HEK293T (cell line): ENCODE measurements at regions not wholly inside any gene's neighbourhood (a gene's known extent, or its start where the extent isn't known, plus 50 kb on each side); places are given as distances from the start of the nearest gene placed in this dataset.
"Not testable (repeated sequence)": the region's sequence is repeated elsewhere in the genome, so short reads cannot be mapped to it uniquely, and the experiment has no call there.

Experiments used
- CTCF ChIA-PET: fragments of 350-600 bp; formaldehyde crosslinking; extraction: SDS; loops from one replicate; lab custom pipeline; 2021; ENCODE audit warnings: antibody characterized with exemption, inconsistent platforms; lab: Yijun Ruan, JAX
- POLR2A ChIA-PET: fragments of 350-600 bp; formaldehyde crosslinking; extraction: SDS; loops from one replicate; lab custom pipeline; 2020; ENCODE audit warnings: antibody characterized with exemption, inconsistent platforms; lab: Yijun Ruan, JAX
- DNase-seq: peaks from one replicate; pipeline ENCODE4 v3.0.0; 2012; ENCODE audit warnings: mixed read lengths; ENCODE audit errors: extremely low spot score
- ARNT ChIP-seq: fragments of 450-650 bp; IDR thresholded peaks from 2 replicates; pipeline ENCODE4 v1.6.1; 2017; ENCODE audit warnings: mild to moderate bottlenecking
- BHLHE40 ChIP-seq: fragments of 450-650 bp; IDR thresholded peaks from 2 replicates; pipeline ENCODE4 v1.6.1; 2016; ENCODE audit warnings: mild to moderate bottlenecking, moderate library complexity, borderline replicate concordance
- CTBP1 ChIP-seq: fragments of 450-650 bp; IDR thresholded peaks from 2 replicates; pipeline ENCODE4 v1.6.1; 2016; ENCODE audit warnings: borderline replicate concordance
- ELF4 ChIP-seq: fragments of 450-650 bp; IDR thresholded peaks from 2 replicates; pipeline ENCODE4 v1.6.1; 2017; ENCODE audit warnings: antibody characterized with exemption
- FOXA1 ChIP-seq: fragments of 450-650 bp; IDR thresholded peaks from 2 replicates; pipeline ENCODE4 v1.6.1; 2016; ENCODE audit warnings: mild to moderate bottlenecking
- FOXK2 ChIP-seq: fragments of 450-650 bp; IDR thresholded peaks from 2 replicates; pipeline ENCODE4 v1.6.1; 2016; ENCODE audit warnings: mild to moderate bottlenecking
- FOXM1 ChIP-seq: fragments of 450-650 bp; IDR thresholded peaks from 2 replicates; pipeline ENCODE4 v1.6.1; 2017; ENCODE audit warnings: mild to moderate bottlenecking, borderline replicate concordance
- HDGF ChIP-seq: fragments of 450-650 bp; IDR thresholded peaks from 2 replicates; pipeline ENCODE4 v1.6.1; 2017; ENCODE audit warnings: antibody characterized with exemption, borderline replicate concordance
- L3MBTL2 ChIP-seq: fragments of 450-650 bp; conservative IDR thresholded peaks from 2 replicates; pipeline ENCODE4 v1.6.1; 2016; ENCODE audit warnings: mild to moderate bottlenecking
- LEF1 ChIP-seq: fragments of 450-650 bp; IDR thresholded peaks from 2 replicates; pipeline ENCODE4 v1.6.1; 2017; ENCODE audit warnings: mild to moderate bottlenecking, borderline replicate concordance
- NFRKB ChIP-seq: fragments of 450-650 bp; IDR thresholded peaks from 2 replicates; pipeline ENCODE4 v1.6.1; 2016; ENCODE audit warnings: mild to moderate bottlenecking, moderate library complexity
- SP1 ChIP-seq: fragments of 450-650 bp; IDR thresholded peaks from 2 replicates; pipeline ENCODE4 v1.6.1; 2017
- SUZ12 ChIP-seq: fragments of 450-650 bp; IDR thresholded peaks from 2 replicates; pipeline ENCODE4 v1.6.1; 2016; ENCODE audit warnings: mild to moderate bottlenecking
- TARDBP ChIP-seq: fragments of 450-650 bp; IDR thresholded peaks from 2 replicates; pipeline ENCODE4 v1.6.1; 2016
- ZNF384 ChIP-seq: fragments of 450-650 bp; IDR thresholded peaks from 2 replicates; pipeline ENCODE4 v1.6.1; 2016
- TF ChIP-seq, protein P1 (sequence below): fragments of 450-650 bp; IDR thresholded peaks from 2 replicates; pipeline ENCODE4 v1.6.1; 2016

DNA sequence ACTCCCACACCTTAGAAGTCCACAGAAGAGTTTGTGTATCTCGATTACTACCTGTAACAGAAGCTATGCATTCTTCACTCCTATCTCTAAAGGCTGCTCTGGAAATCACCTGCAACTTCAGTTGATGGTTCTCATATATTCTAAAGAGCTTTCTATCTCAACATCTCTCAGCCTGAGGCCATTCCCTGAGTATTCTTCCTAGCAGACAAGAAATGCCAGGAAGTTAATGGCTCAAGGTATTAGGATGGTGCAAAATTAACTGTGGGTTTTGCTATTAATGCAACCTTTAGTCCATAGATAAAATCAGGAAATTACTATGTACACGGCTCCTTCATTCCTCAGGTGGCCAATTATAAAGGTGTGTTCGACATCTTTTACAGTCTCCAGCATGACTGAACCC lies 290.1 kb downstream of the ZNF716 start:
- CTCF ChIA-PET, DNase-seq, POLR2A ChIA-PET: not testable (repeated sequence)

DNA sequence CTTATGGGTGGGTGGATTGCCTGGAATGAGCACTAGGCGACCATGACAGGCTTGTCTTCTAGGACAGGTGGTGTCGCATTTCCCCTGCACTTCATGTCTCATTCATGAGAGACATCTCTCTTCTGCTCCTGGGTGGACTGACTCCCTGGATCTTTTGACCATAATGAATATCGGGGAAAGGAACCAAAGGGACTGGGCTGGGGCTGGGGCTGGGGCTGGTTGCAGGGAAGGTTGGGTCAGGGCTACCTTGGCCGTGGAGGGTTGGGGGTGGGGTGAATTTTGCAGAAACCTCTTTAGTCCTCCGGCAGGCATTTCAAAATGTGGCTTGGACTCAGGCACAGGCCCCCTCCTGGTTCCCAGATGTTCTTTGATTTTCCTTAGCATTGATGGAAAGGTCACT lies 319.2 kb downstream of the ZNF716 start:
- CTCF ChIA-PET, result no interaction called here
- POLR2A ChIA-PET, result no interaction called here
- no peak for DNase-seq
- TF ChIP-seq FOXM1 (no peak), HDGF (no peak)

DNA sequence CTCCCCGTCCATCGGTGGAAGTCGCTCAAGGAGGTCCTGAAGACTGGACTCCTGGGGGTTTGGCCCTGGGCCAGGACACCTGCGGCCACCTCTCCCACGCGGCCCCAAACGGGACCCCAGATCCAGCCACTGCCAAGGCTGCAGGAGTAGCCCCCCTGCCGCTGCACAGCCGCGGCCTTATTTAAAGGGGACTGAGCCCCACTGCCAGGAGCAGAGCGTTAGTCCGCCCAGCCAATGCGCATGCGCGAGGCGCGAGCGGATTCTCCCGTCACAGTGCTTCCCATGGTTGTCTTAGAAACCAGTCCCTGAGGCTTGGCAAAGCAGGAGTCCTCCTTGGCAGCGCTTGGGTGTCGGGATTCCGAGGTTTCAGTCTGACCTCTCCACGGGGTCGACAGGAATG lies 320.0 kb downstream of the ZNF716 start:
- ChIA-PET POLR2A (no interaction called here), CTCF (no interaction called here)
- TF ChIP-seq ZNF384, result no peak
- TF ChIP-seq ELF4, result no peak
- no peak for TF ChIP-seq FOXA1
- no peak for TF ChIP-seq FOXM1
- TF ChIP-seq, protein P1, sequence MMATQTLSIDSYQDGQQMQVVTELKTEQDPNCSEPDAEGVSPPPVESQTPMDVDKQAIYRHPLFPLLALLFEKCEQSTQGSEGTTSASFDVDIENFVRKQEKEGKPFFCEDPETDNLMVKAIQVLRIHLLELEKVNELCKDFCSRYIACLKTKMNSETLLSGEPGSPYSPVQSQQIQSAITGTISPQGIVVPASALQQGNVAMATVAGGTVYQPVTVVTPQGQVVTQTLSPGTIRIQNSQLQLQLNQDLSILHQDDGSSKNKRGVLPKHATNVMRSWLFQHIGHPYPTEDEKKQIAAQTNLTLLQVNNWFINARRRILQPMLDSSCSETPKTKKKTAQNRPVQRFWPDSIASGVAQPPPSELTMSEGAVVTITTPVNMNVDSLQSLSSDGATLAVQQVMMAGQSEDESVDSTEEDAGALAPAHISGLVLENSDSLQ, result no peak
- no peak for TF ChIP-seq SUZ12
- no peak for TF ChIP-seq L3MBTL2
- TF ChIP-seq BHLHE40, result no peak
- no peak for TF ChIP-seq LEF1
- no peak for TF ChIP-seq HDGF
- no peak for TF ChIP-seq TARDBP
- TF ChIP-seq SP1, result no peak
- TF ChIP-seq NFRKB, result no peak
- no peak for TF ChIP-seq ARNT
- TF ChIP-seq CTBP1, result no peak
- no peak for TF ChIP-seq FOXK2
- no peak for DNase-seq

DNA sequence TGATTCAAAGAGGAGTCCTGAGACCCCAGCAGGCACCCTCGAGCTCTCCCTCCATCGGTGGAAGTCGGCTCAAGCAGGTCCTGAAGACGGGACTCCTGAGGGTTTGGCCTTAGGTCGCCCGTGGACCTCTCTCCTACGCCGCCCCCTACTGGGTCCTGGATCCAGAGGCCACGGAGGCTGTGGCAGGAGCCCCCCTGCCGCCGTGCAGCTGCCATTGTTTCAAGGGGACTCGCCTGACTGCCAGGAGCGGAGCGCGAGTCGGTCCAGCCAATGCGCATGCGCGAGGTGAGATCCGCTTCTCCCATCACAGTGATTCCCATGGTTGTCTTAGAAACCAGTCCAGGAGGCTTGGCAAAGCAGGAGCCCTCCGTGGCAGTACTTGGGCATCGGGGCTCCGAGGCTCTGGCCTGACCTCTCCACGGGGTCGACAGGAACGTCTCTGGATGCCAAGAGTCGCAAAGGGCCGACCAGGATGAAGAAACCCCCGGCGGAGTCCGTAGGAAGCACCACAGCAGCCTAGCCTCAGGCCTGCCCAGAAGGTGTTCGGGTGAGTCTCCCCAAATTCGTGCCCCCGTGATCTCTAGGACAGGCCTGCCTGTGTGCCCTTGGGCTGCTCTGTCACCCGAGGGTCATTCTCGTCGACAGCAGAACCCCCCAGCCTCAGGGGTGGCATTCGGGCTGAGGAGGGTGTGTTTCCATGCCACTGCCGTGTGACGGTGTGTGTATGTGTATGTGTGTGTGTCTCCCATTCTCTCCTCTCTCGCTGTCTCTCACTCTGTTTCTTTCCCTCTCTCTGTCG lies 322.3 kb downstream of the ZNF716 start:
- POLR2A ChIA-PET, result no interaction called here
- CTCF ChIA-PET, result no interaction called here
- TF ChIP-seq ELF4 (no peak), BHLHE40 (no peak), NFRKB (no peak), HDGF (no peak), FOXA1 (no peak)
- TF ChIP-seq, protein P1, result no peak
- DNase-seq, result no peak

DNA sequence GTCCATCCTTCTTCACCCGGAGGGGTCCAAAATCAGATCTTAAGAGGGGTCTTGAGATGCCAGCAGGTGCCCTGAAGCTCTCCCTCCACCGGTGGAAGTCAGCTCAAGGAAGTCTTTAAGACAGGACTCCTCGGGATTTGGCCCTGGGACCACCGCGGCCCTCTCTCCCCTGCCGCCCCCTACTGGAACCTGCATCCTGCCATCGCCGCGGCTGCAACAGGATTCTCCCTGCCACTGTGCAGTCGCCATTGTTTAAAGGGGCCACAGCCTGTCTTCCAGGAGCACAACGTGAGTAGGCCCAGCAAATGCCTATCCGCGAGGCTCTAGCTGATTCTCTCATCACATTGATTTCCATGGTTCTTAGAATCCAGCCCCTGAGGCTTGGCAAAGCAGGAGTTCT lies 324.3 kb downstream of the ZNF716 start:
- TF ChIP-seq, protein P1, result no peak
- TF ChIP-seq FOXK2 (no peak), SP1 (no peak), FOXA1 (no peak), ZNF384 (no peak), LEF1 (no peak), TARDBP (no peak), L3MBTL2 (no peak), NFRKB (no peak), ARNT (no peak), FOXM1 (no peak), BHLHE40 (no peak), SUZ12 (no peak), CTBP1 (no peak), ELF4 (no peak), HDGF (no peak)

DNA sequence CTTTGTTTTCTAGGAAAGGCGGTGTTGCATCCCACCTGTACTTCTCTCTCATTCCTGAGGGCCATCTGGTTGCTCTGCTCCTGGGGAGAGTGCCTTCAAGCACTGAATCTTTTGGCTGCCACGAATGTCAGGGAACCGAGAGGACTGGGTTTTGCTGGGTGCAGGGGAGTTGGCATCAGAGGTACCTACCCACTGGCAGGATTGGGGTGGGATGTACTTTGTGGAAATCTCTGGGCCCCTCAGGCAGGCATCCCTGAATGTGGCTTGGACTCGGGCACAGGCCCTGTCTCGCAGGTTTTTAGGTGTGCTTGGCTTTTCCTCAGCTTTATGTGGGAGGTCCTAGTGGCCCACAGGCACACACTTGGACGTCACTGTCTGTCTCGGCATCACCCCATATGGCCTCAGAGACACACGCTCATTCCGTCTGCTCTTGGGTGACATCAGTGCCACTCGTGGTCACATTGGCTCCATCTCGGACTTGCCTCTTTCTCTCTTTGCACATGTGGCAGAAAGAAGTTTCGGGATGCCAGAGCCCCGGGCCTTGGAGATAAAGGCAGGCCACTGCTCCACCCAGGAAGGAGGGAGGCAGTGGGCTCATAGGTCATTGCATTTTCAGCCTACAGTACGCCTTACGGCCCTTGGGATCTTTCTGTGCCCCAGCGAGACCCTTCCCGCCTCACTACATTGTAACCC lies 325.6 kb downstream of the ZNF716 start:
- ChIA-PET POLR2A (no interaction called here), CTCF (no interaction called here)
- TF ChIP-seq L3MBTL2, result no peak
- no peak for TF ChIP-seq SUZ12
- no peak for TF ChIP-seq SP1
- TF ChIP-seq NFRKB, result no peak
- no peak for TF ChIP-seq LEF1
- TF ChIP-seq FOXA1, result no peak
- TF ChIP-seq ZNF384, result no peak
- no peak for TF ChIP-seq FOXK2
- no peak for TF ChIP-seq BHLHE40
- TF ChIP-seq ELF4, result no peak
- TF ChIP-seq ARNT, result no peak
- no peak for TF ChIP-seq FOXM1
- no peak for TF ChIP-seq HDGF
- TF ChIP-seq, protein P1, result no peak
- no peak for TF ChIP-seq TARDBP
- TF ChIP-seq CTBP1, result no peak
- DNase-seq, result no peak

More for the DNA sequence above, 324.3 kb downstream of the ZNF716 start:
- CTCF ChIA-PET, result no interaction called here
- no peak for DNase-seq
- POLR2A ChIA-PET, result no interaction called here

DNA sequence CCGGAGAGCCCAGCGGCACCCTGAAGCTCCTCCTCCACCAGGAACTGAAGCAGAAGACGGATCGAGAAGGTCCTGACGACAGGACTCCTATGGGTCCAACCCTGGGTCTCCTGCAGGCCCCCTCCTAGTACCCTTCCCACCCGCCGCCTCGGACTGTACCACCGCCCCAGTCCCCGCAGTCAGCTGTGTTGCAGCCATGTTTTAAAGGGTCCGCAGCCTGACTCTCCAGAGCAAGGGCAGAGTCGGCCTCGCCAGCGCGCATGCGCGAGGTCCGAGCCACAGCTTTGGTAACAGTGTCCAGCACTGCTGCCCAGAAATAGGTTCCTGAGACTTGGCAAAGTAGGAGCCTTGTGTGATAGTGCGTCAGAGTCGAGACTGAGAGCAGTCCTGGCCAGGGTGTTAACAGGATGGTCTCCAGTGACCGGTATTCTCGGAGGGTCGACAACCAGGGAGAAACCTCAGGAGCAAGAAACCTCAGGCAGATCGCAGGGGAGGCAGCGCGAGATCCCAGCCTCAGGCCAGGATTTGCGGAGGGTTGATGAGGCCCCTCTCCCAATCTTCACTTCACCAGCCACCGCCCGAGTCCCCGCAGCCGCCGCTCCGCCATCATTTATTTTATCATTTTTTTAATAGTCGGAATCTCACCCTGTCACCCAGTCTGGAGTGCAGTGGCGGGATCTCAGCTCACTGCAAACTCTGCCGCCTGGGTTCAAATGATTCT lies 326.3 kb downstream of the ZNF716 start:
- POLR2A ChIA-PET, CTCF ChIA-PET, DNase-seq: not testable (repeated sequence)
